ENCODE measurements at regions not wholly inside any gene's neighbourhood (a gene's known extent, or its start where the extent isn't known, plus 50 kb on each side); places are given as distances from the start of the nearest gene placed in this dataset.

DNA sequence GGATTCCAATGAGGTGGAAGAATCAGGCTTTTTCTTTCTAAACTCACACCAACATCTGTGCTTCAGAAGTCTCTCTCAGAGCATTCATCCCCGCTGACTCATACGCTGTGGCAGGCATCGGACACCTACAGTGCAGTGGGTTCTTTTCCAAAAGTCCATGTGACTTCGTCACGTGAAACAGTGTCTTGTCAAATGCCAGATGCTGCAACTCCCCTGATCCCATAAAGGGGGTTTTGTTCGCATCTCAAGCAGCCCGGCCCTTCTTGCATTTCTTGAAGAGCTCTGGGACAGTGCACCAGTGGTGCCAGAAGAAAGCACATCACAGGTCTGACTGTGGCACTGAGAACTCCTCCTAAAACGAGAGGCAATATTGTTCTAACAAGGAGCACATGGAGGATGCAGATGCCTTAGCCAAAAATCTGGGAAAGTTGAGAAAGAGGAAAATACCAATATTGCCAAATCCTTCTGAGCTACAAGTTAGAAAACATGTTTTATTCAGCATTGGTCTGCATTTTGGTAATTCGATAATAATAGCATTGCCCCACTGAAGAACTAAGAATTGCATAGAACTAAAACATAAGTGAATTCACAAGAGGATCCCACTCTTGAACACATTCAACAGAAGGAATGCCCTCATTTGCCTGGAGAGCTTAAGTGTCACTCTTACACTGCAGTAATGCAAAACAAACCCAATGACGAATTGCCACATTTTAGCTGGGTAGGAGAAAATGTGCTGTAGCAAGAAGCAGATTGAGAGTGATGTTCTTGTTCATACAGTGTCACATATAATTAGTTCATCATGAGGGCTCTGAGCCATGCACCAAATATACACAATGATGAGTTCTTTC, 204.4 kb downstream of the CXCL12 start:
- no peaks in the 10 kb centered on the region for H3K36me3 ChIP-seq (ENCODE audit: insufficient read depth, low read length)
- H3K9ac ChIP-seq (ENCODE audit: low read depth, low read length), result no peak overlapping the region
- no peaks in the 10 kb centered on the region for H3K9me3 ChIP-seq (replicated peaks; ENCODE audit: low read length)
- H3K4me2 ChIP-seq (ENCODE audit: low read length), result no peak overlapping the region
- H3K4me1 ChIP-seq (ENCODE audit: control insufficient read depth, insufficient read depth, low read length), result peaks cover 18% of the 10 kb centered on the region
- H3K4me3 ChIP-seq (ENCODE audit: low read length), result no peak overlapping the region
- peaks cover 16% of the 10 kb centered on the region for H3K27me3 ChIP-seq (ENCODE audit: control insufficient read depth, insufficient read depth, low read length)

DNA sequence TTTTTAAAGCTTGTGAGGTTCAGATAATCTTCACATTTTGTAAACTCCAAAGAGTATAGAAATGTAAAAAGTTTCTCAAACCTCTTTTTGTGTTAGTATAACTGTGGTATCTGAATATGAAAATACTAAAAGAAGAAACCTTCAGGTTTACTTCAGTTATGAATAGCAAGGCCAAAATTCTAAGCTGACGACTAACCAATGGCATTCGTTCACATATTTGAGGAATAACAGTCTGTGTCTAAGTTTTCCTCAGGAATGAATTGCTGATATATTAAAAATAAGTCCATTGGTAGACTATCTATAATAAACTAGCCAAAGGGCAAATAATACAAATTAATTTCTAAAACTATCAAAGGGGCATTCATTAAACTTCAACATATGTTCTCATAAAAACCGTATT, 206.0 kb downstream of the CXCL12 start:
- H3K4me2 ChIP-seq (ENCODE audit: low read length), result no peak overlapping the region
- H3K36me3 ChIP-seq (ENCODE audit: insufficient read depth, low read length), result no peaks in the 10 kb centered on the region
- peaks cover 18% of the 10 kb centered on the region for H3K4me1 ChIP-seq (ENCODE audit: control insufficient read depth, insufficient read depth, low read length)
- peaks cover 20% of the 10 kb centered on the region for H3K27me3 ChIP-seq (ENCODE audit: control insufficient read depth, insufficient read depth, low read length)
- no peak overlapping the region for H3K9ac ChIP-seq (ENCODE audit: low read depth, low read length)
- no peaks in the 10 kb centered on the region for H3K9me3 ChIP-seq (replicated peaks; ENCODE audit: low read length)
- H3K4me3 ChIP-seq (ENCODE audit: low read length), result no peak overlapping the region

DNA sequence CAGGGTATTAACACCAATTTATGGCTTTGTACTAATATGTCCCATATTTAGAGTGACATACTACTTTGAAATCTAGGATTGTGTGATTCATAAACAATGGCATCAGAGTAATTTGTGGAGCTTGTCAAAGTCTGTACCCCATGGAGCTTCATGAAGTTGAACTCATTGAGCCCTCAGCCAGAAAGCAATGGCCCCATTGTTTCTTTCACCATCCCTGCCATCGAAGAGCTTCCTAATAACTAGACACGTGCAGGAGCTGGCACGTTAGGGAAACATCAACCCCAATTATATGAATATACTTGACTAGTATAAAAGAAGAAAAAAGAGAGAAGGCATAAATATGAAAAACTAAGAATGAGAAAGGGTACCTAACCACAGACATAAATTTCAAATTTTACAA, 206.6 kb downstream of the CXCL12 start:
- Histone ChIP-seq H3K4me1 (ENCODE audit: control insufficient read depth, insufficient read depth, low read length) (peaks cover 14% of the 10 kb centered on the region), H3K27me3 (ENCODE audit: control insufficient read depth, insufficient read depth, low read length) (peaks cover 20% of the 10 kb centered on the region), H3K4me2 (ENCODE audit: low read length) (no peak overlapping the region), H3K36me3 (ENCODE audit: insufficient read depth, low read length) (no peaks in the 10 kb centered on the region), H3K9me3 (replicated peaks; ENCODE audit: low read length) (no peaks in the 10 kb centered on the region), H3K4me3 (ENCODE audit: low read length) (no peak overlapping the region), H3K9ac (ENCODE audit: low read depth, low read length) (no peak overlapping the region)

DNA sequence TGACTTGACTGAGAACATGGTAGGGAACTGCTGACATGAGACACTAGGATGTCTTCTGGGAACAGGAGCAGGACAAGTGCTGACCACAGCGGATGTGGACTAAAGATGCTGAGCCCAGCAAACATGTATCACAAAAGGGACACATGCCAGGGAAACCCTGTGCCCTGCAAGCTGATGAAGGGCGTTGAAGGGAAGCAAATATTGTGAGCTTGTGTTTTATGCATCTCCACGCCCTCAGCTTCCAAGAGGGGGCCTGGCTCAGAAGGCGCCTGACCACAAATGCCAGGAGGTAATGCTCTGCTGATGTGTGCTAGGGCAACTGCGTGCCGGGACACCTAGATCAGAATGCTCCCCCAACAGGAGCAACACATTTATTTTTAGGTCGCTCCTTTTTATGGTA, 207.3 kb downstream of the CXCL12 start:
- Histone ChIP-seq H3K4me2 (ENCODE audit: low read length) (no peak overlapping the region), H3K9ac (ENCODE audit: low read depth, low read length) (no peak overlapping the region), H3K9me3 (replicated peaks; ENCODE audit: low read length) (no peaks in the 10 kb centered on the region), H3K4me1 (ENCODE audit: control insufficient read depth, insufficient read depth, low read length) (peaks cover 11% of the 10 kb centered on the region), H3K36me3 (ENCODE audit: insufficient read depth, low read length) (no peaks in the 10 kb centered on the region), H3K27me3 (ENCODE audit: control insufficient read depth, insufficient read depth, low read length) (peaks cover 20% of the 10 kb centered on the region), H3K4me3 (ENCODE audit: low read length) (no peak overlapping the region)

DNA sequence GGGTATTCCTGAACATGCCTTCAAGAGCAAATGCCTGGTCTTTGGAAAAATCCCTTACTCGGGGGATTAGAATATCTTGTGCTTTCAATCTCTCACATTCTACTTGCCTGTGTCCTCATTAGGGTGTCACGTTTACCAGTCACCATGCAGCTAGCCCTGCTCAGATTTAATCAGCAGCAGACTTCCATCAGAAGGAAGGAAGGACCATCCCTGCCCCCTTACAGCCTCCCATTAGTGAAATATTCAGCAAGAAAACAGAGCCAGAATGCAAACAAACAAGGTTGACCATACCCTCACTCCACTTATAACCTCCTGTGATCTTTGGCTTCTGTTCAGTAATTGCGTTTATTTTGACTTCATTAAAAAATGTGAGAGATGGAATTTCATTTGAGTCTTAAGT, 208.6 kb downstream of the CXCL12 start:
- no peaks in the 10 kb centered on the region for H3K36me3 ChIP-seq (ENCODE audit: insufficient read depth, low read length)
- no peaks in the 10 kb centered on the region for H3K9me3 ChIP-seq (replicated peaks; ENCODE audit: low read length)
- H3K4me3 ChIP-seq (ENCODE audit: low read length), result no peak overlapping the region
- peaks cover 20% of the 10 kb centered on the region for H3K27me3 ChIP-seq (ENCODE audit: control insufficient read depth, insufficient read depth, low read length)
- no peak overlapping the region for H3K4me2 ChIP-seq (ENCODE audit: low read length)
- H3K4me1 ChIP-seq (ENCODE audit: control insufficient read depth, insufficient read depth, low read length), result peaks cover 11% of the 10 kb centered on the region
- H3K9ac ChIP-seq (ENCODE audit: low read depth, low read length), result no peak overlapping the region

DNA sequence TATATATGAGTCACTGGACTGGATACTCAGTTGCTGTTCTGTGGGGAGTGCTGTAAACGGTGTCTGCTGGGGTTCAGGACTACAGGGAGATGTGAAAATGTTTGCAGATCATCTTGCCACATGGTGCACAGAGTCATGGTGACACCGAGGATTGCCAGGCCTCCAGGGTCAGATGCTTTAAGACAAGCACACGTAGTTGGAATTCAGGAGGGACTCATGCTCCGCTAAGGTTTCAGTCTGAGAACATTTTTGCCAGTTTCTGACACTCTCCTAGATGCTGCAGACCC, 211.3 kb downstream of the CXCL12 start:
- Histone ChIP-seq H3K27me3 (ENCODE audit: control insufficient read depth, insufficient read depth, low read length) (peaks cover 34% of the 10 kb centered on the region), H3K4me1 (ENCODE audit: control insufficient read depth, insufficient read depth, low read length) (no peaks in the 10 kb centered on the region), H3K4me2 (ENCODE audit: low read length) (no peak overlapping the region), H3K4me3 (ENCODE audit: low read length) (no peak overlapping the region), H3K9ac (ENCODE audit: low read depth, low read length) (no peak overlapping the region), H3K36me3 (ENCODE audit: insufficient read depth, low read length) (no peaks in the 10 kb centered on the region), H3K9me3 (replicated peaks; ENCODE audit: low read length) (no peaks in the 10 kb centered on the region)

DNA sequence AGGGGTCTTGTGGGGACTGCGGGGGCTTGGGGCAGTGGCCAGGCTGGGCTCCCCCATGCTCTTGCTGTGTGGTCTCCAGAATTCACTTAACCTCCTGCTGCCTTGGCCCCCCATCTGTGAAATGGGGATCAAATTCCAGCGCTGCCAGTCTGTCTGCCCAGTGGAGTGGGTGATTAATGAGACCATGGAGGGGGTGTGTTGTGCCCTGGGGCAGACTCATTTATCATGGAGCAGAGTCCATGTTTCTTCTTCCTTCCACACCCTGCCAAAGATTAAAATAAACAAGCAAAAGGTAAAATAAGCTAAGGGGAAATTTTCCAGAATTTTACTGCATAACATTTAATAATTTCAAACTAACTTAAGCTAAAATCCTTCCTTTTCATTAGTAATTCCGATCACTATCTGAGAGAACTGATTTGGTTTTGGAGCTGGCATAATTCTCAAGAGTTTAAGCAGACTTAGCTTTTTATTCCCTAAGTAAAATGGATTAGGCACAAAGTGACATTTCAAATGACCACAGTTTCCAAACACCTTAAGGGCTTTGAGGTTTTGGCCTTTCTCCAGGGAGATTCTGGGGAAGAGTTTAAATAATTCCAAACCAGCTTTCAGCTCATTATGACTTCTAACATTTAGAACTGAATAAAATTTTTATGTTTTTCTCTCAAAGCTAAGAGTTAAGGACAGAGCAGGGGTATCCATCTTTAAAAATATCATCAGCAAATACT, 211.9 kb downstream of the CXCL12 start:
- Histone ChIP-seq H3K36me3 (ENCODE audit: insufficient read depth, low read length) (no peaks in the 10 kb centered on the region), H3K4me1 (ENCODE audit: control insufficient read depth, insufficient read depth, low read length) (no peaks in the 10 kb centered on the region), H3K27me3 (ENCODE audit: control insufficient read depth, insufficient read depth, low read length) (peaks cover 34% of the 10 kb centered on the region), H3K9me3 (replicated peaks; ENCODE audit: low read length) (no peaks in the 10 kb centered on the region), H3K4me2 (ENCODE audit: low read length) (no peak overlapping the region), H3K9ac (ENCODE audit: low read depth, low read length) (no peak overlapping the region), H3K4me3 (ENCODE audit: low read length) (no peak overlapping the region)

DNA sequence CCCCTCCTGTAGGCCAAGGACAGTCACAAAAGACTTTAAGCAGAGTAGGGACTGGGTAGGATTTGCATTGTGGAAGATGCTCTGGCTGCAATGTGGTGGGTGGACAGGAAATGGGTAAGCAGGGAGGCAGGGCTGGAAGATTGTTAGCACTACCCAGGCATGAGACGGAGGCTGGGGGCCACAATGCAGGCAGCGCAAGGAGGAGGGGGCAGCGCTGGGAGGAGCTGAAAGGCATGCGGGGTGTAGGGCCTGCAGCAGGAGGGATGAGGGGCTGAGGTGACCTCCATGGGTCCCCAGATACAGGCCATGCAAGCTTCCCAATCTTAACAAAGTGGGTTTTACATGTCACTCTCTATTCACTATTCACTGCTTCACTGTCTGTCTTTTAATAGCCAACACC, 213.1 kb downstream of the CXCL12 start:
- no peaks in the 10 kb centered on the region for H3K4me1 ChIP-seq (ENCODE audit: control insufficient read depth, insufficient read depth, low read length)
- no peaks in the 10 kb centered on the region for H3K9me3 ChIP-seq (replicated peaks; ENCODE audit: low read length)
- H3K4me2 ChIP-seq (ENCODE audit: low read length), result no peak overlapping the region
- H3K9ac ChIP-seq (ENCODE audit: low read depth, low read length), result no peak overlapping the region
- H3K4me3 ChIP-seq (ENCODE audit: low read length), result no peak overlapping the region
- peaks cover 38% of the 10 kb centered on the region for H3K27me3 ChIP-seq (ENCODE audit: control insufficient read depth, insufficient read depth, low read length)
- no peaks in the 10 kb centered on the region for H3K36me3 ChIP-seq (ENCODE audit: insufficient read depth, low read length)

DNA sequence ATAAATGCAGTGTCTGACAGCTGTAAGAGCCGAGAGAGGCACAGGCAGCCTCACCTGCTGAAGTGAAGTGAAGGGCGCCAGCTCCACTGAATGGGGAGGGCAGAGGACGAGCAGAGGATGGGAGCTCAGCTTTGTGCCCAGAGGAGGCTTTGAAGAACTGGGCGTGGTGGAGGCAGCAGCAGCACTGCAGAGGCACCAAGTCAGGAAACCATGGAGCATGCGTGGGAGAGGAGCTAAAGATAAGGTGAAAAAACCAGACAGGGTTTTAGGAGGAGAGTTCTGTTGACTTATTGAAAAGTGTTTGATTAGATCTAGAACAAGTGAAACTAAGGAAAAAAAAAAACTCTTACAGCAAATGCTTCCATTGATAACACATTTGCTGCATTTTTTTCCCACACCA, 216.4 kb downstream of the CXCL12 start:
- no peak overlapping the region for H3K4me3 ChIP-seq (ENCODE audit: low read length)
- no peaks in the 10 kb centered on the region for H3K36me3 ChIP-seq (ENCODE audit: insufficient read depth, low read length)
- no peak overlapping the region for H3K4me2 ChIP-seq (ENCODE audit: low read length)

DNA sequence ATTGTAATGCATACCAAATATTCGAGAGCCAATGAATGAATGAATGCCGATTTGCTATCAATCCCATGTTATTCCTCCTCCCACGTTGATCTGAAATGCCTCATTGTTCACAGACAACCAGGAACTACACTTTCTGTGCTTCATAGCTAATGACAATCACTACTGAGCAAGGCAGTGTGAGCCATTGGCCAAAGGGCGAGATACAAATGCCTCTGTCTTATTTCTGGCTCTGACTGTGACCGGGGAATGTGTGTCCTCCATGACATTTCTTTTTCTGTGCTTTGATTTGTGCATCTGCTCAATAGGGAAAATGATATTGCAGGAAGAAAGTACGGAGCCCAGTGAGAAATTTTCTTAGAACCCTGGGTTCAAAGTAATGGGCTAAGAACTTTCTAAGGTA, 217.1 kb downstream of the CXCL12 start:
- Histone ChIP-seq H3K4me2 (ENCODE audit: low read length) (no peak overlapping the region), H3K9ac (ENCODE audit: low read depth, low read length) (no peak overlapping the region), H3K27me3 (ENCODE audit: control insufficient read depth, insufficient read depth, low read length) (peaks cover 26% of the 10 kb centered on the region), H3K4me3 (ENCODE audit: low read length) (no peak overlapping the region), H3K36me3 (ENCODE audit: insufficient read depth, low read length) (no peaks in the 10 kb centered on the region), H3K4me1 (ENCODE audit: control insufficient read depth, insufficient read depth, low read length) (no peaks in the 10 kb centered on the region), H3K9me3 (replicated peaks; ENCODE audit: low read length) (no peaks in the 10 kb centered on the region)

More for the DNA sequence above, 216.4 kb downstream of the CXCL12 start:
- H3K9ac ChIP-seq (ENCODE audit: low read depth, low read length), result no peak overlapping the region
- no peaks in the 10 kb centered on the region for H3K4me1 ChIP-seq (ENCODE audit: control insufficient read depth, insufficient read depth, low read length)
- peaks cover 26% of the 10 kb centered on the region for H3K27me3 ChIP-seq (ENCODE audit: control insufficient read depth, insufficient read depth, low read length)
- no peaks in the 10 kb centered on the region for H3K9me3 ChIP-seq (replicated peaks; ENCODE audit: low read length)

DNA sequence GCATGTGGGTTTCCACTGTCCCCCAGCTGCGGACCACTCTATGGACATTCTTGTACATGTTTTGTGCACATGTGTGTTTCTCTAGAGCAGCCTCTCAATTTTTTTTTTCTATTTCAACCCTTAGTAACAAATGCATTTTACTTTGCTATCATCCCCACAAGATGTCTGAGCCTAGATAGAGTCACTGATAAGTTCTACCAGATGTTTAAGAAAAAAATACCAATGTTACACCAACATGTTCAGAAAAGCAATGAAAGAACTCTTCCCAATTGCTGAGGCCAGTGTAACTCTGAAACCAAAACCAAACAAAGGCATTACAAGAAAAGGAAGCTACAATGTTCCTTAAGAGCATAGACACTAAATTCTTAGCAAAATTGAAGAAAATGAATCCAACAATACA, 218.5 kb downstream of the CXCL12 start:
- Histone ChIP-seq H3K9me3 (replicated peaks; ENCODE audit: low read length) (no peaks in the 10 kb centered on the region), H3K9ac (ENCODE audit: low read depth, low read length) (no peak overlapping the region), H3K4me3 (ENCODE audit: low read length) (no peak overlapping the region), H3K36me3 (ENCODE audit: insufficient read depth, low read length) (no peaks in the 10 kb centered on the region), H3K27me3 (ENCODE audit: control insufficient read depth, insufficient read depth, low read length) (peaks cover 26% of the 10 kb centered on the region), H3K4me2 (ENCODE audit: low read length) (no peak overlapping the region), H3K4me1 (ENCODE audit: control insufficient read depth, insufficient read depth, low read length) (no peaks in the 10 kb centered on the region)

Data from skeletal muscle satellite cell (primary cell).